A673 (cell line): ENCODE measurements at regions not wholly inside any gene's neighbourhood (a gene's known extent, or its start where the extent isn't known, plus 50 kb on each side); places are given as distances from the start of the nearest gene placed in this dataset.

ENCODE experiments used
- BruUV-seq: library from RNA; stranded (reverse); fragments of 400-500 nt; replicated peaks from 2 replicates; lab custom pipeline; 2021; lab: Mats Ljungman, UMichigan
- CTCF ChIA-PET: fragments of 300-600 bp; sonication (Branson Sonifier 250); formaldehyde crosslinking; loops from one replicate; lab custom pipeline; 2022; ENCODE audit warnings: antibody characterized with exemption; lab: Charles Lee
- POLR2A ChIA-PET: fragments of 300-600 bp; sonication (Branson Sonifier 250); formaldehyde crosslinking; loops from one replicate; lab custom pipeline; 2022; ENCODE audit warnings: antibody characterized with exemption; ENCODE audit not compliant: low non-redundant PET; lab: Charles Lee
- DNase-seq: peaks from one replicate; pipeline ENCODE4 v3.0.0-alpha.2; 2015; ENCODE audit warnings: low spot score
- H3K27ac ChIP-seq: fragments of 200-600 bp; sonication (generic); 2 replicates; pipeline ENCODE4 v1.5.1; 2016; ENCODE audit warnings: mixed run types, low read depth, mild to moderate bottlenecking, mixed read lengths, antibody characterized with exemption, low read length; ENCODE audit not compliant: poor library complexity, severe bottlenecking
- H3K27me3 ChIP-seq: fragments of 200-600 bp; sonication (generic); replicated peaks from 2 replicates; pipeline ENCODE4 v1.6.1; 2017; ENCODE audit warnings: mixed run types, low read depth, mild to moderate bottlenecking, mixed read lengths, antibody characterized with exemption, low read length; ENCODE audit not compliant: insufficient read depth, poor library complexity
- H3K36me3 ChIP-seq: fragments of 200-600 bp; sonication (generic); 2 replicates; pipeline ENCODE4 v1.6.1; 2016; ENCODE audit warnings: mixed run types, mild to moderate bottlenecking, mixed read lengths, antibody characterized with exemption, low read length; ENCODE audit not compliant: insufficient read depth, poor library complexity, severe bottlenecking
- H3K4me1 ChIP-seq: fragments of 200-600 bp; sonication (generic); 2 replicates; pipeline ENCODE4 v1.6.1; 2017; ENCODE audit warnings: mixed run types, mild to moderate bottlenecking, mixed read lengths, antibody characterized with exemption, low read length; ENCODE audit not compliant: insufficient read depth, poor library complexity, severe bottlenecking
- H3K4me3 ChIP-seq: fragments of 200-600 bp; sonication (generic); 2 replicates; pipeline ENCODE4 v1.5.1; 2016; ENCODE audit warnings: low read depth, mixed run types, mild to moderate bottlenecking, mixed read lengths, low read length; ENCODE audit not compliant: poor library complexity, severe bottlenecking
- H3K9me3 ChIP-seq: fragments of 200-600 bp; sonication (generic); 2 replicates; pipeline ENCODE4 v1.6.1; 2016; ENCODE audit warnings: mixed run types, low read depth, mild to moderate bottlenecking, mixed read lengths, antibody characterized with exemption, low read length; ENCODE audit not compliant: poor library complexity, severe bottlenecking
- EZH2 ChIP-seq: fragments of 200-600 bp; sonication (generic); IDR thresholded peaks from 2 replicates; pipeline ENCODE4 v1.6.1; 2017; ENCODE audit warnings: borderline replicate concordance, low read depth, mild to moderate bottlenecking, mixed read lengths, antibody characterized with exemption, low read length; ENCODE audit not compliant: poor library complexity, severe bottlenecking
- intact Hi-C: fragments of 100-400 bp; cut with micrococcal nuclease; formaldehyde crosslinking; loops from one replicate; pipeline ENCODE4 v1.10.0; 2022; ENCODE audit not compliant: unreplicated experiment
- TF ChIP-seq, protein P1 (sequence below): fragments of 300-800, 200-600 bp; sonication (generic); conservative IDR thresholded peaks from 2 replicates; pipeline ENCODE4 v1.5.1; 2017; ENCODE audit warnings: low read depth, mild to moderate bottlenecking, antibody characterized with exemption, low read length, moderate library complexity, mixed read lengths

DNA sequence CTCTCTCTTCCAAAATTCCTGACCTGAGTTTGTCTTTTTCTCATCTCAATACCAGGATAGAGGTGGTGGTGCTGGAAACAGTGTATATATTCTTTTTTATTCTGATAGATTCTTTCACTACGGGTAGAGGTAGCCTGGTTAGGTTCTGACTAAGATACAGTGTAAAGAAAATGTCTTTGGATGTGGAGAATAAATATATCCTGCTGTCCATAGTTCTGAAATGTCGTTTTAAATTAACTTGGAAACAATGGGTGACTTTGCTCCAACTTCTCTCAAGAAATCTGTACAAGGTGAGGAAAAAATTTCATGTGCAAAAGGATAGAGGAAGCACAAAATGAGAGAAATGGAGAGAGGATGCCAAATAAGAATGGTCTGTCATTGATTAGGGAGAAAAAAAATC is 546.1 kb downstream of the GBA3 start:
- Histone ChIP-seq H3K27ac (no peak overlapping the region), H3K36me3 (no peaks in the 10 kb centered on the region), H3K4me1 (no peaks in the 10 kb centered on the region), H3K27me3 (no peaks in the 10 kb centered on the region), H3K4me3 (no peak overlapping the region), H3K9me3 (peaks cover 4% of the 10 kb centered on the region)
- CTCF ChIA-PET = no interaction called here
- TF ChIP-seq, protein P1, sequence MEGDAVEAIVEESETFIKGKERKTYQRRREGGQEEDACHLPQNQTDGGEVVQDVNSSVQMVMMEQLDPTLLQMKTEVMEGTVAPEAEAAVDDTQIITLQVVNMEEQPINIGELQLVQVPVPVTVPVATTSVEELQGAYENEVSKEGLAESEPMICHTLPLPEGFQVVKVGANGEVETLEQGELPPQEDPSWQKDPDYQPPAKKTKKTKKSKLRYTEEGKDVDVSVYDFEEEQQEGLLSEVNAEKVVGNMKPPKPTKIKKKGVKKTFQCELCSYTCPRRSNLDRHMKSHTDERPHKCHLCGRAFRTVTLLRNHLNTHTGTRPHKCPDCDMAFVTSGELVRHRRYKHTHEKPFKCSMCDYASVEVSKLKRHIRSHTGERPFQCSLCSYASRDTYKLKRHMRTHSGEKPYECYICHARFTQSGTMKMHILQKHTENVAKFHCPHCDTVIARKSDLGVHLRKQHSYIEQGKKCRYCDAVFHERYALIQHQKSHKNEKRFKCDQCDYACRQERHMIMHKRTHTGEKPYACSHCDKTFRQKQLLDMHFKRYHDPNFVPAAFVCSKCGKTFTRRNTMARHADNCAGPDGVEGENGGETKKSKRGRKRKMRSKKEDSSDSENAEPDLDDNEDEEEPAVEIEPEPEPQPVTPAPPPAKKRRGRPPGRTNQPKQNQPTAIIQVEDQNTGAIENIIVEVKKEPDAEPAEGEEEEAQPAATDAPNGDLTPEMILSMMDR = no peak
- no peak for TF ChIP-seq EZH2
- POLR2A ChIA-PET = no interaction called here
- no peak for DNase-seq
- intact Hi-C loops = loop anchor here (1.0 kb wide), 1 partner anchor 47 kb away; no protein-coding TSS in a partner anchor
- BruUV-seq = no TSS peak

DNA sequence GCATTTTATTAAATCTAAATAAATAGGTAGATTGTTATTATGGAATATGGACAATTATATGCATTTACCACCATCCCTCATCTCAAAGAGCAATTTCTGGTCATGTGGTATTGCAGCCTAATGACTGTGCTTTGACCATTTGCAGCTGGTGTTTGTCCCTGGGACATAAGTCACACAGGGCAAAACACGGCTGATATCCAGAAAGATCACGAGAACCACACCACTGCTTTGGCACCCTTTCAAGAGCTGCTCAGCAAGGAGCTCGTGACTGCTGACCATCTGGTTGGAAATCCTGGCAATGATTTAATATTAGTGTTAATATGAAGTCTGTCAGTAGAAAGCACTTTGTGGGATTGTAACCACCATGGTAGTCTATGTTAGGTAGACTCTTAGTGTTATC is 545.0 kb downstream of the GBA3 start:
- Histone ChIP-seq H3K36me3 (no peaks in the 10 kb centered on the region), H3K4me1 (no peaks in the 10 kb centered on the region), H3K4me3 (no peak overlapping the region), H3K27me3 (no peaks in the 10 kb centered on the region), H3K27ac (no peak overlapping the region), H3K9me3 (peaks cover 4% of the 10 kb centered on the region)
- POLR2A ChIA-PET = no interaction called here
- intact Hi-C loops = no loop called here
- no peak for DNase-seq
- BruUV-seq = no TSS peak
- CTCF ChIA-PET = interaction anchor here (0.6 kb wide), 1 partner anchor 341 kb away, joined by 5 read pairs; no protein-coding TSS in a partner anchor
- TF ChIP-seq EZH2 = no peak
- TF ChIP-seq, protein P1 = no peak

GRCh38 chr4:23235628-23236390 is 543.1 kb downstream of the GBA3 start:
- H3K27ac ChIP-seq = no peak overlapping the region
- no peak for TF ChIP-seq EZH2
- TF ChIP-seq, protein P1 = no peak
- H3K36me3 ChIP-seq = no peaks in the 10 kb centered on the region
- BruUV-seq = no TSS peak
- ChIA-PET POLR2A (no interaction called here), CTCF (no interaction called here)
- H3K4me1 ChIP-seq = no peaks in the 10 kb centered on the region
- no peaks in the 10 kb centered on the region for H3K9me3 ChIP-seq
- intact Hi-C loops = no loop called here
- no peak overlapping the region for H3K4me3 ChIP-seq
- no peak for DNase-seq
- no peaks in the 10 kb centered on the region for H3K27me3 ChIP-seq
